H1 (cell line): ENCODE measurements at regions not wholly inside any gene's neighbourhood (a gene's known extent, or its start where the extent isn't known, plus 50 kb on each side); places are given as distances from the start of the nearest gene placed in this dataset.
"Not testable (repeated sequence)": the region's sequence is repeated elsewhere in the genome, so short reads cannot be mapped to it uniquely, and the experiment has no call there.

Experiments used
- CTCF ChIA-PET: fragments of 300-600 bp; sonication (Branson Sonifier 250); formaldehyde crosslinking; loops from one replicate; lab custom pipeline; 2021; ENCODE audit not compliant: partially characterized antibody; lab: Charles Lee
- POLR2A ChIA-PET: fragments of 300-600 bp; sonication (Branson Sonifier 250); formaldehyde crosslinking; loops from one replicate; lab custom pipeline; 2021; ENCODE audit warnings: inconsistent platforms; ENCODE audit not compliant: partially characterized antibody; lab: Charles Lee
- DNase-seq, 2 experiments: peaks; one replicate each; pipeline versions ENCODE4 v3.0.0 to v3.0.0-alpha.2; 2010 to 2022; ENCODE audit warnings: low spot score in 2 of 2, low read depth in 1 of 2, mixed read lengths in 1 of 2
- FAIRE-seq: peaks from 2 replicates; lab custom pipeline; 2011; peaks lifted over from hg19 to GRCh38; lab: Jason Lieb, UNC
- H2AFZ ChIP-seq: 2 replicates; pipeline ENCODE4 v1.8.1; 2012; ENCODE audit warnings: low read length, inconsistent platforms
- H2AK5ac ChIP-seq: 2 replicates; pipeline ENCODE4 v1.6.1; 2013; ENCODE audit warnings: low read depth, low read length
- H2BK120ac ChIP-seq: replicated peaks from 2 replicates; pipeline ENCODE3; 2013; ENCODE audit warnings: low read depth, low read length, inconsistent platforms
- H2BK12ac ChIP-seq: 2 replicates; pipeline ENCODE4 v1.6.1; 2013; ENCODE audit warnings: low read depth, low read length
- H2BK15ac ChIP-seq: 2 replicates; pipeline ENCODE4 v1.6.1; 2013; ENCODE audit warnings: low read length
- H2BK20ac ChIP-seq: 2 replicates; pipeline ENCODE4 v1.6.1; 2013; ENCODE audit warnings: low read length
- H2BK5ac ChIP-seq: 2 replicates; pipeline ENCODE4 v1.6.1; 2013; ENCODE audit warnings: low read depth, low read length
- H3K14ac ChIP-seq: 2 replicates; pipeline ENCODE4 v1.6.1; 2013; ENCODE audit warnings: inconsistent platforms; ENCODE audit not compliant: insufficient read length
- H3K18ac ChIP-seq: 2 replicates; pipeline ENCODE4 v1.6.1; 2013; ENCODE audit warnings: low read length; ENCODE audit errors: extremely low read depth
- H3K23ac ChIP-seq: 2 replicates; pipeline ENCODE4 v1.6.1; 2013; ENCODE audit warnings: inconsistent platforms; ENCODE audit not compliant: insufficient read length
- H3K23me2 ChIP-seq: 2 replicates; pipeline ENCODE4 v1.6.1; 2013; ENCODE audit warnings: low read depth, low read length
- H3K27ac ChIP-seq: 2 replicates; pipeline ENCODE4 v1.6.1; 2011; ENCODE audit warnings: low read depth, low read length, inconsistent platforms
- H3K27me3 ChIP-seq, 4 experiments: replicated peaks in 1 of 4; 1 replicate in 1 of 4; 2 replicates in 3 of 4; pipeline versions ENCODE4 v1.6.1 to v1.8.1; 2011 to 2013; ENCODE audit warnings: low read length in 3 of 4, mild to moderate bottlenecking in 3 of 4, inconsistent platforms in 2 of 4, mixed read lengths in 2 of 4, moderate library complexity in 1 of 4; ENCODE audit not compliant: control insufficient read depth in 3 of 4, insufficient read depth in 3 of 4; ENCODE audit errors: extremely low read depth in 1 of 4
- H3K36me3 ChIP-seq, 4 experiments: 2 replicates each; pipeline versions ENCODE4 v1.6.1 to v1.8.1; 2011 to 2013; ENCODE audit warnings: mild to moderate bottlenecking in 4 of 4, low read length in 3 of 4, moderate library complexity in 2 of 4, control low read depth in 1 of 4, inconsistent platforms in 1 of 4; ENCODE audit not compliant: insufficient read depth in 4 of 4, control insufficient read depth in 2 of 4
- H3K4ac ChIP-seq: replicated peaks from 2 replicates; pipeline ENCODE3; 2013; ENCODE audit warnings: low read length, low read depth, mixed read lengths, inconsistent platforms; ENCODE audit not compliant: insufficient read length
- H3K4me1 ChIP-seq, 4 experiments: replicated peaks in 1 of 4; 1 replicate in 1 of 4; 2 replicates in 3 of 4; pipeline versions ENCODE4 v1.6.1 to v1.8.1; 2011 to 2013; ENCODE audit warnings: low read length in 3 of 4, inconsistent platforms in 2 of 4, mixed read lengths in 1 of 4; ENCODE audit not compliant: insufficient read depth in 4 of 4, control insufficient read depth in 3 of 4
- H3K4me2 ChIP-seq, 2 experiments: 2 replicates each; pipeline versions ENCODE4 v1.6.1 to v1.8.1; 2011 to 2013; ENCODE audit warnings: low read depth in 2 of 2, low read length in 2 of 2, control low read depth in 1 of 2, inconsistent platforms in 1 of 2, mild to moderate bottlenecking in 1 of 2; ENCODE audit not compliant: insufficient read depth in 1 of 2
- H3K4me3 ChIP-seq, 4 experiments: fragments of 200-600, 300-600 bp in 1 of 4; sonication (generic), shearing (Covaris generic), sonication (Bioruptor Twin) in 1 of 4; 2 replicates each; pipeline versions ENCODE4 v1.5.1 to v1.8.1; 2011 to 2016; ENCODE audit warnings: low read length in 4 of 4, low read depth in 3 of 4, control low read depth in 2 of 4, inconsistent platforms in 2 of 4, mild to moderate bottlenecking in 2 of 4, mixed read lengths in 1 of 4, moderate library complexity in 1 of 4; ENCODE audit not compliant: insufficient read depth in 2 of 4; ENCODE audit errors: extremely low read depth in 1 of 4
- H3K56ac ChIP-seq: replicated peaks from 2 replicates; pipeline ENCODE3; 2013; ENCODE audit warnings: low read depth, mild to moderate bottlenecking, mixed read lengths, low read length, inconsistent platforms; ENCODE audit not compliant: insufficient read length
- H3K79me1 ChIP-seq: 2 replicates; pipeline ENCODE4 v1.6.1; 2013; ENCODE audit warnings: low read depth, low read length, control low read depth
- H3K79me2 ChIP-seq, 2 experiments: 2 replicates each; pipeline versions ENCODE4 v1.6.1 to v1.8.1; 2012 to 2013; ENCODE audit warnings: low read length in 2 of 2, mild to moderate bottlenecking in 2 of 2, inconsistent platforms in 1 of 2; ENCODE audit not compliant: insufficient read depth in 2 of 2, control insufficient read depth in 1 of 2
- H3K9ac ChIP-seq, 4 experiments: replicated peaks in 1 of 4; 1 replicate in 1 of 4; 2 replicates in 3 of 4; pipeline versions ENCODE4 v1.6.1 to v1.8.1; 2011 to 2013; ENCODE audit warnings: low read depth in 3 of 4, low read length in 3 of 4, control low read depth in 2 of 4, mild to moderate bottlenecking in 2 of 4, moderate library complexity in 2 of 4, inconsistent platforms in 1 of 4; ENCODE audit errors: extremely low read depth in 1 of 4
- H3K9me3 ChIP-seq, 2 experiments: 2 replicates each; pipeline versions ENCODE4 v1.6.1 to v1.8.1; 2012 to 2013; ENCODE audit warnings: mild to moderate bottlenecking in 2 of 2, moderate library complexity in 2 of 2, control low read depth in 1 of 2, inconsistent platforms in 1 of 2, low read depth in 1 of 2, low read length in 1 of 2, mixed read lengths in 1 of 2; ENCODE audit not compliant: insufficient read depth in 2 of 2
- H4K20me1 ChIP-seq, 2 experiments: replicated peaks in 1 of 2; 2 replicates each; pipeline versions ENCODE3 to v1.8.1; 2011 to 2013; ENCODE audit warnings: inconsistent platforms in 2 of 2, low read length in 2 of 2, mild to moderate bottlenecking in 1 of 2; ENCODE audit not compliant: insufficient read depth in 2 of 2, control insufficient read depth in 1 of 2
- H4K5ac ChIP-seq: 2 replicates; pipeline ENCODE4 v1.6.1; 2013; ENCODE audit warnings: low read length, low read depth, mixed read lengths, inconsistent platforms; ENCODE audit not compliant: insufficient read length
- H4K8ac ChIP-seq: 2 replicates; pipeline ENCODE4 v1.8.0; 2013; ENCODE audit warnings: mild to moderate bottlenecking, moderate library complexity, low read length, inconsistent platforms; ENCODE audit not compliant: insufficient read depth; ENCODE audit errors: extremely low read depth
- H4K91ac ChIP-seq: replicated peaks from 2 replicates; pipeline ENCODE3; 2013; ENCODE audit warnings: low read length, mixed read lengths, inconsistent platforms; ENCODE audit not compliant: insufficient read length
- WGBS, 2 experiments: shearing (Covaris generic) in 1 of 2; methylation state at CpG; one replicate each; pipeline versions ENCODE4 v1.1.6 to v1.1.7; 2013 to 2015; ENCODE audit warnings: low lambda C conversion rate in 2 of 2, mixed read lengths in 2 of 2, inconsistent platforms in 1 of 2, low coverage in 1 of 2, missing lambda C conversion rate in 1 of 2; ENCODE audit not compliant: insufficient replicate concordance in 2 of 2, insufficient coverage in 1 of 2, insufficient read length in 1 of 2; ENCODE audit errors: extremely low coverage in 1 of 2, missing lambda C conversion rate in 1 of 2; 5-methylcytosine and 5-hydroxymethylcytosine counted together

DNA sequence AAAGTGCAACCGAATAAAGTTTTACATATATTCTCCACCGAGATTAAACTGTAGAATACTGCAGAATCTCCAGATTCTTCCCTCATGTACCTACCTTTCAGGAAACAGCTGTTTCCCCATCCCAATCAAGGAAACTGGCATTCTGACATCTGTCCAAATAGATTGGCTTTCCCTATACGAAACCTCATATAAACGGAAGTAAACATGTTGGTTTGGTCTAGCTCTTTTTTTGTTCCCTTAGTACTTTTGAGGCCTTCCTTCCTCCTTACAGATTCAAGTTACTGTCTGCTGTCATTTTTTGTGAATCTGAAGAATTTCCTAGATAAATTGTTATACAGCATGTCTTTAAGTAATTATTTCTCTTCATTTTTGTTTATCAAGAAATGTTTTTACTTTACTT, 554.6 kb downstream of the RPIA start:
- H3K4ac ChIP-seq, H2BK20ac ChIP-seq, H4K20me1 ChIP-seq, H3K23me2 ChIP-seq, H2AK5ac ChIP-seq, H3K79me2 ChIP-seq, FAIRE-seq, H2BK12ac ChIP-seq, H2AFZ ChIP-seq, H3K14ac ChIP-seq, H3K56ac ChIP-seq, H3K4me3 ChIP-seq, H2BK120ac ChIP-seq, H3K79me1 ChIP-seq, H2BK5ac ChIP-seq, H3K18ac ChIP-seq, H3K9me3 ChIP-seq, H3K23ac ChIP-seq, H3K4me1 ChIP-seq, H2BK15ac ChIP-seq, H4K8ac ChIP-seq, H3K27me3 ChIP-seq, H4K91ac ChIP-seq, H3K27ac ChIP-seq, DNase-seq, H4K5ac ChIP-seq, POLR2A ChIA-PET, H3K36me3 ChIP-seq, H3K4me2 ChIP-seq, H3K9ac ChIP-seq: not testable (repeated sequence)
- 86% methylated on average over 3 of the region's 4 CpGs; no CpG with 5 or more reads in 1 of the 2 experiments for WGBS, 2 experiments
- CTCF ChIA-PET = interaction anchor here (0.6 kb wide), 1 partner anchor 1846 kb away, joined by 3 read pairs; no protein-coding TSS in a partner anchor

GRCh38 chr2:89246620-89247019, 555.1 kb downstream of the RPIA start:
- H2BK20ac ChIP-seq, H2BK5ac ChIP-seq, H3K23me2 ChIP-seq, CTCF ChIA-PET, H3K36me3 ChIP-seq, H3K79me2 ChIP-seq, DNase-seq, H2BK12ac ChIP-seq, H3K9me3 ChIP-seq, H2AK5ac ChIP-seq, H3K23ac ChIP-seq, FAIRE-seq, H3K18ac ChIP-seq, H3K4me3 ChIP-seq, H3K4me2 ChIP-seq, H3K27me3 ChIP-seq, H3K4me1 ChIP-seq, H2AFZ ChIP-seq, H4K8ac ChIP-seq, H3K27ac ChIP-seq, H2BK15ac ChIP-seq, H3K14ac ChIP-seq, H3K9ac ChIP-seq, H4K91ac ChIP-seq, H3K79me1 ChIP-seq, POLR2A ChIA-PET, H2BK120ac ChIP-seq, H3K4ac ChIP-seq, H4K20me1 ChIP-seq, H3K56ac ChIP-seq, H4K5ac ChIP-seq: not testable (repeated sequence)
- WGBS, 2 experiments = 82% methylated on average over 2 of the region's 2 CpGs; no CpG with 5 or more reads in 1 of the 2 experiments
